Esophagus muscularis mucosa (tissue), 4 donors: ENCODE measurements at regions not wholly inside any gene's neighbourhood (a gene's known extent, or its start where the extent isn't known, plus 50 kb on each side); places are given as distances from the start of the nearest gene placed in this dataset.

ENCODE experiments used
- CTCF ChIP-seq, 3 experiments: fragments of 200-600 bp in 2 of 3; fragments of 450-650 bp in 1 of 3; sonication (generic) in 2 of 3; IDR thresholded peaks; one replicate each; pipeline ENCODE4 v1.5.1; 2017 to 2019; ENCODE audit warnings: antibody characterized with exemption in 3 of 3, mild to moderate bottlenecking in 2 of 3, moderate library complexity in 1 of 3
- EP300 ChIP-seq: sonication (generic); formaldehyde crosslinking; IDR thresholded peaks from one replicate; pipeline ENCODE4 v1.6.1; 2017; ENCODE audit warnings: antibody characterized with exemption
- POLR2A ChIP-seq: fragments of 450-650 bp; IDR thresholded peaks from one replicate; pipeline ENCODE4 v1.6.1; 2017; ENCODE audit warnings: antibody characterized with exemption, moderate library complexity, mild to moderate bottlenecking, low read depth
- POLR2AphosphoS5 ChIP-seq, 2 donors: sonication (generic); formaldehyde crosslinking; IDR thresholded peaks; one replicate each; pipeline ENCODE4 v1.6.1; 2017; ENCODE audit warnings: antibody characterized with exemption in 2 of 2

GRCh38 chr6:119562168-119562567, 212.6 kb upstream of the MAN1A1 start:
- no peak for TF ChIP-seq POLR2AphosphoS5 (IDR thresholded peaks at IDR 0.05)
- no peak for TF ChIP-seq CTCF (IDR thresholded peaks at IDR 0.05)
- TF ChIP-seq POLR2A: no peak
- no peak for TF ChIP-seq EP300
